Nephron progenitor cell (in vitro differentiated cells): ENCODE measurements at regions not wholly inside any gene's neighbourhood (a gene's known extent, or its start where the extent isn't known, plus 50 kb on each side); places are given as distances from the start of the nearest gene placed in this dataset.

Source experiments
- DNase-seq: peaks from one replicate; pipeline ENCODE4 v3.0.0; 2021
- H3K27ac Mint-ChIP-seq: 2 replicates; pipeline ENCODE4 v1.8.0; 2021; ENCODE audit warnings: mild to moderate bottlenecking, moderate library complexity, mixed read lengths
- H3K27me3 Mint-ChIP-seq: 2 replicates; pipeline ENCODE4 v1.8.0; 2021; ENCODE audit warnings: mild to moderate bottlenecking, low read depth, mixed read lengths; ENCODE audit not compliant: poor library complexity
- H3K36me3 Mint-ChIP-seq: 2 replicates; pipeline ENCODE4 v1.8.0; 2021; ENCODE audit warnings: low read depth, mixed read lengths
- H3K4me1 Mint-ChIP-seq: 2 replicates; pipeline ENCODE4 v1.8.0; 2021; ENCODE audit warnings: mixed read lengths
- H3K4me3 Mint-ChIP-seq: 2 replicates; pipeline ENCODE4 v1.8.0; 2021; ENCODE audit warnings: mild to moderate bottlenecking, moderate library complexity, mixed read lengths
- H3K9me3 Mint-ChIP-seq: 2 replicates; pipeline ENCODE4 v1.8.0; 2021; ENCODE audit warnings: mild to moderate bottlenecking, moderate library complexity, mixed read lengths
- CTCF ChIP-seq: fragments of 200-600 bp; sonication (generic); IDR thresholded peaks from 2 replicates; pipeline ENCODE4 v1.5.0; 2021; ENCODE audit warnings: antibody characterized with exemption

GRCh38 chr14:56512521-56512920 is 67.1 kb upstream of the TMEM260 start:
- Mint-ChIP-seq H3K4me1 (no peaks in the 10 kb centered on the region), H3K4me3 (no peak overlapping the region), H3K27me3 (peaks cover 10% of the 10 kb centered on the region), H3K9me3 (no peaks in the 10 kb centered on the region), H3K27ac (no peak overlapping the region), H3K36me3 (no peaks in the 10 kb centered on the region)
- TF ChIP-seq CTCF: no peak
- DNase-seq: no peak

GRCh38 chr14:56514663-56515371 is 64.8 kb upstream of the TMEM260 start:
- Mint-ChIP-seq H3K27ac (no peak overlapping the region), H3K4me3 (no peak overlapping the region)

GRCh38 chr14:56515739-56516138 is 63.9 kb upstream of the TMEM260 start:
- DNase-seq: no peak
- H3K27me3 Mint-ChIP-seq: peaks cover 14% of the 10 kb centered on the region
- no peaks in the 10 kb centered on the region for H3K9me3 Mint-ChIP-seq
- H3K36me3 Mint-ChIP-seq: no peaks in the 10 kb centered on the region
- no peak for TF ChIP-seq CTCF
- H3K4me3 Mint-ChIP-seq: no peak overlapping the region
- no peak overlapping the region for H3K27ac Mint-ChIP-seq
- no peaks in the 10 kb centered on the region for H3K4me1 Mint-ChIP-seq

More at GRCh38 chr14:56514663-56515371, 64.8 kb upstream of the TMEM260 start:
- H3K36me3 Mint-ChIP-seq: no peaks in the 10 kb centered on the region
- H3K9me3 Mint-ChIP-seq: no peaks in the 10 kb centered on the region
- DNase-seq: no peak
- no peak for TF ChIP-seq CTCF
- H3K27me3 Mint-ChIP-seq: peaks cover 13% of the 10 kb centered on the region
- H3K4me1 Mint-ChIP-seq: no peaks in the 10 kb centered on the region

GRCh38 chr14:56522403-56522802 is 57.2 kb upstream of the TMEM260 start:
- Mint-ChIP-seq H3K27ac (peak overlapping the region; percentile 55), H3K9me3 (no peaks in the 10 kb centered on the region), H3K4me1 (peaks cover 7% of the 10 kb centered on the region), H3K4me3 (no peak overlapping the region), H3K36me3 (no peaks in the 10 kb centered on the region), H3K27me3 (peaks cover 9% of the 10 kb centered on the region)
- no peak for DNase-seq
- TF ChIP-seq CTCF: no peak

GRCh38 chr14:56524971-56525677 is 54.5 kb upstream of the TMEM260 start:
- H3K4me3 Mint-ChIP-seq: no peak overlapping the region
- H3K4me1 Mint-ChIP-seq: peaks cover 9% of the 10 kb centered on the region
- H3K27me3 Mint-ChIP-seq: peaks cover 7% of the 10 kb centered on the region
- TF ChIP-seq CTCF: no peak
- no peaks in the 10 kb centered on the region for H3K9me3 Mint-ChIP-seq
- DNase-seq: no peak
- H3K36me3 Mint-ChIP-seq: no peaks in the 10 kb centered on the region
- H3K27ac Mint-ChIP-seq: no peak overlapping the region

GRCh38 chr14:56528927-56529326 is 50.7 kb upstream of the TMEM260 start:
- Mint-ChIP-seq H3K27me3 (peaks cover 6% of the 10 kb centered on the region), H3K27ac (no peak overlapping the region), H3K4me1 (peaks cover 25% of the 10 kb centered on the region), H3K36me3 (no peaks in the 10 kb centered on the region), H3K4me3 (no peak overlapping the region), H3K9me3 (no peaks in the 10 kb centered on the region)
- no peak for TF ChIP-seq CTCF
- DNase-seq: no peak
